AG10803 (cell line): ENCODE measurements at regions not wholly inside any gene's neighbourhood (a gene's known extent, or its start where the extent isn't known, plus 50 kb on each side); places are given as distances from the start of the nearest gene placed in this dataset.

Experiments
- DNase-seq: peaks from one replicate; pipeline ENCODE4 v3.0.0; 2010; ENCODE audit warnings: low read depth
- H3K4me3 ChIP-seq: 2 replicates; pipeline ENCODE4 v1.5.1; 2011; ENCODE audit warnings: mild to moderate bottlenecking, low read length, control low read depth
- CTCF ChIP-seq: conservative IDR thresholded peaks from 2 replicates; pipeline ENCODE4 v1.5.1; 2011; ENCODE audit warnings: mild to moderate bottlenecking, low read length, control low read depth, inconsistent platforms

- no peak for TF ChIP-seq CTCF
- no peak for DNase-seq
- no peak overlapping the region for H3K4me3 ChIP-seq
These were observed 929.8 kb upstream of the CNTN5 start for GRCh38 chr11:98090861-98091505.

- DNase-seq: no peak
- no peak for TF ChIP-seq CTCF
These were observed 921.4 kb upstream of the CNTN5 start for GRCh38 chr11:98099371-98099770.

GRCh38 chr11:98100689-98101088, 920.1 kb upstream of the CNTN5 start:
- no peak overlapping the region for H3K4me3 ChIP-seq
- TF ChIP-seq CTCF: no peak
- DNase-seq: no peak

More at GRCh38 chr11:98099371-98099770, 921.4 kb upstream of the CNTN5 start:
- H3K4me3 ChIP-seq: no peak overlapping the region

GRCh38 chr11:98101329-98101728, 919.4 kb upstream of the CNTN5 start:
- H3K4me3 ChIP-seq: no peak overlapping the region
- TF ChIP-seq CTCF: no peak
- DNase-seq: no peak

GRCh38 chr11:98104249-98104648, 916.5 kb upstream of the CNTN5 start:
- TF ChIP-seq CTCF: no peak
- DNase-seq: no peak

GRCh38 chr11:98107736-98108135, 913.0 kb upstream of the CNTN5 start:
- no peak overlapping the region for H3K4me3 ChIP-seq
- DNase-seq: no peak
- no peak for TF ChIP-seq CTCF

More at GRCh38 chr11:98104249-98104648, 916.5 kb upstream of the CNTN5 start:
- no peak overlapping the region for H3K4me3 ChIP-seq

- no peak for TF ChIP-seq CTCF
- no peak for DNase-seq
- H3K4me3 ChIP-seq: no peak overlapping the region
These were observed 910.7 kb upstream of the CNTN5 start for GRCh38 chr11:98110030-98110429.
